ENCODE measurements at regions not wholly inside any gene's neighbourhood (a gene's known extent, or its start where the extent isn't known, plus 50 kb on each side); places are given as distances from the start of the nearest gene placed in this dataset.
"Not testable (repeated sequence)": the region's sequence is repeated elsewhere in the genome, so short reads cannot be mapped to it uniquely, and the experiment has no call there.

DNA sequence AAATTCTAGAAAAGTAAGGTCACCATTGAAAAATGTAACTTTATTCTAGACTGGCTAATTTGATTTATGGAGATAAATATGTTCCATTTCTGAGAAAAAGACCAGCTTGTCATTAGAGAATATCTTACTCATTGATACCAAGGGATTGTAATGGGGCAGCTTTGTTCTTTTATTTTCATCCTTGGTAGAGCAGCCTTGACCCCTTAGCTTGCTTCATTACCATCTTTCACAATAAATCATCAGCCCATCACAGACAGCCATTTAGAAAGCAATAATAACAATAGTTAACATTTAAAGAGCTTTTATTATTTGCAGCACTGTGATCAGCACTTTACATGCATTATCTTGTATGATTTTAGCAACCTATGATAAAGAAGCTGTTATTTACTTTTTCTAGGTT lies 253.6 kb downstream of the C3orf38 start:
- FAIRE-seq (no peak), DNase-seq (ENCODE audit: low spot score) (no peak)

DNA sequence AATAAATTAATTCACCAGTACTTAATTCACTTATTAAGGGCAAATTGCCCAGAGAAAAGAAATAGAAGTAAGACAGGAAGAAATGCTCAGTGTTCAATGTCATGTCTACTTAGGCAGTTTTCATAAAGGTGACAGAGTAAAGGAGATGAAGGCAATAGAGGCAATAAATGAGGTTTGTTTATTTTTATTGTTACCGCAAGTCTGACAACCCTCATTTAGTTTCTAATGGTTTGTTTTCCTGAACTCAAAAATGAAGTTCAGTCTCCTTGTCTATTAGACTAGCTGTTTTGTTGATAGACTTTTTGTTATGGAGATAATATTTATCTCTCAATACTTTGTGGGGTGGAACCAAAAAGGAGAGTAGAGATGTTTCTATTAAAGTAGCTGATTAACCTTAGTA lies 258.3 kb downstream of the C3orf38 start:
- FAIRE-seq (no peak), DNase-seq (ENCODE audit: low spot score) (no peak)

DNA sequence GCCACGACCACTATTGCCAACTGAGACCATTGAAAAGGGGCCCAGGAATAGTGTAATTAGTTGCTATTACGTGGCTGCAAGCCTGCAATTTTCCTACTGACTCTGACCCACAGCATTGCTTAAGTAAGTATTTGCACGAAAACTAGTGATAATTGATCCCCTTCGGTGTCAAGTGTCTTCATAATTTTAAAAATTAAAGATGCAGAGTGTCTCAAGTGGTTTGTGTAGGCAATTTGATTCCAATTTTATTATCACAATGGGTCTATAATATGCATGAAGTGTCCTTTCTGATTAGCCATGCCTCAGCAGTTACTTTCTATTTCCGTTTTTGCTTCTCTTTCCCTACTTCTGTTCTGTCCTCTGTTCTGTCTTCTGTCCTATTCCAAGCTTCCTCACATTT lies 259.2 kb downstream of the C3orf38 start:
- DNase-seq (ENCODE audit: low spot score) (no peak), FAIRE-seq (no peak)

DNA sequence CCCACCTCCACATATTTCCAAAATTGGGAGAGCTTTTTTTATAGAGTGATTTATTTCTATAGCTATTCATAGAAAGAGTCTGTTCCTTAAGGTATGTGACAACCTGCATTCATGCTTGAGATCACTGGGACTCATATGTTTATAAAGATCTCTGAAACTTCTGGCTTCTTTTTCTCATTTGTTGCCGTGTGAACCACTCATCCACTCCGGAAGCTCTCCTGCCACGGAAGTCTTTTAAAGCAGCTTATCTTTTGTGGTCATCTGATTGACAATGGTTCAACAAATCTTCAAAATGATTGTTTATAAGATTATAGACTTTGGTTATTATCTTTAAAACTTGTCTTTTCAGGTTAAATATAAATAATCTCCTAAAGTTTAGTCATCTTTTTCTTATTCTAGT lies 260.5 kb downstream of the C3orf38 start:
- DNase-seq (ENCODE audit: low spot score) (no peak), FAIRE-seq (no peak)

DNA sequence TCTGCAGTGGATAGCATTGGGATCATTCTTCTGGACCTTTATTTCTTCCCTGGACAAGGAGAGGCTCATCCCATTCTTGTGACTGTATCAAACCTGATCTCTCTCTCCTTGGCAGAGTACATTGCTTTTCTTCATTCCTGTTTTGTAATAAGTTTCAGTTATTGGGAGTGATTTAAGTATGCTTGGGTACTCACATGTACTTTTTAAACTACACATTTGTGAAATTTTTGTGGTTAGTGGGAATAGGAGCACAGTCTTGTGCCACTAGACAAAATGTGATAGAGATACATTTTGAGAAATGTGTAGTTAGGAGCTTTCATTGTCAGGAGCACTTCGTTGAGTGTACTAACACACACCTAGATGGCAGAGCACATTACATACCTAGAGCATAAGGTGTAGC lies 262.6 kb downstream of the C3orf38 start:
- FAIRE-seq (no peak), DNase-seq (ENCODE audit: low spot score) (no peak)

DNA sequence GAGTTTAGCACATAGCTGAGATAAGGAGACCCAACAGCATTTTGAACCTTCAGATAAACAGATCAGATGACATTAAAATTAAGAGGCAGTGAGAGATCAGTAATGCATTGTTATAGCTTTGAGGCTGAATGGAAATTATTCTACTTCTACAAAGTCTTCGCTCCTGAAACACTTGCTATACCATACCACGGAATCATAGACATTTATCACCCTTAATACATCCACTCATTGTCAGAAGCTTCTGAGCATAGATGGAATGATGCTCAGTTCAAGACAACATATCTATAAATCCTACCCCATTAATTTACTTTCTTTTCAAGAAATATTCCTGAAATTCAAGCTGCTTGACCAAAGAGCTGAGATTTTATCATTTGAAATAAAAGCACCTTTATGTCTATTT lies 266.7 kb downstream of the C3orf38 start:
- FAIRE-seq: no peak

DNA sequence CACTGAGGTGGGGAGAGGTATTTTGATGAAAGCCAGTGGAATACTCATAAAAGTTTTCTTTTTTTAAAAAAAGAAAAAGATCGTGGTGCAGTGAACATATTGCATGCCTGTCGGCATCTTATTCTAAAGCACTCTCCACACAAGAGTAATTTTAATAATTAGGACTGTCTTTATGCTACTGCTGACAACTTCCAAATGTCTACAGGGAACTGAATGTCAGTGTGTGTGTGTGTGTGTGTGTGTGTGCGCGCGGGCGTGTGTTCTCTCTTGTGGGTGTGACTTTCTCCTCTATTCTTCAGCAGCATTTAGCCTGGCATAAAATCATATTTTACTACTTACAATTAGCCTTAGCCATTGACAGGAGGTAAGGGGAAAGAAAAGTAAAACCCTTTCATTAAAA lies 268.5 kb downstream of the C3orf38 start:
- DNase-seq (ENCODE audit: low spot score) (no peak), FAIRE-seq (no peak)

More for the DNA sequence above, 266.7 kb downstream of the C3orf38 start:
- DNase-seq (ENCODE audit: low spot score): no peak

DNA sequence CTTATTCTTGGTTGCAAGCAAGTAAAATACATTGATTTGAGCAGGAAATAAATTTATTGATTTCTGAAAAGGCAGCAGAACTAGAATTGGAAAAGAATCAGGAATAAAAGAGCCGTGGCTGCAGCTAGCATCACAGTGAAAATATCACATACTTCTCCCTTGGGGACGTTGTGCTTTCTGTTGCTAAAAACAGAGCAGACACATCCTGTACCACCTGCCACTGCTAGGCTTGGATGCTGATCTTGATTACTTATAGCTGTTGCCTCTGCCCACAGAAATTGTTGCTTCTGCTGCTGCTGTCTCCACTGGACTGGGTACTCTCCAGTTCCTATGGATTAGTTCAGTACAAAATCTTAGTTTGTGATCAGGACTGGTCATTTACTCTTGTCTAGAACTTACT lies 283.8 kb downstream of the C3orf38 start:
- no peak for DNase-seq (ENCODE audit: low spot score)
- FAIRE-seq: no peak

DNA sequence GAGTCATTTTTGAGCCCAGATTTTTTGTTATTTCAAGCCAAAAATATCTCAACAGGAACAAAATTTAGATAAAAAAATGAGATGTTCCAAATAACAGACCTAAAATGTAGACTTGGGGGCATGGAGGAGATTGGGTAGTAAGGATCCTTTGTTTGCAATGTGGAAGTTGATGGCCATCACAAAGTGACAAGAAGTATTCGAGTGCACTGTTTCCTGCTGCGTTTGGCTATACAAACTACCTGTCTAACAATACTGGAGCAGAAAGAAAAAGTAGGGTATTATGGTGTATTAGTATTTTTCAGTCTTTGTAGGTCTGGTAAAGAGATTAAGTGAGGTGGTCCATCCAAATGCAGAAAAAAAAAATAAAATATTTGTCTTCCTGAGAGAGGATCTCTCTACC lies 284.2 kb downstream of the C3orf38 start:
- no peak for DNase-seq (ENCODE audit: low spot score)
- no peak for FAIRE-seq

DNA sequence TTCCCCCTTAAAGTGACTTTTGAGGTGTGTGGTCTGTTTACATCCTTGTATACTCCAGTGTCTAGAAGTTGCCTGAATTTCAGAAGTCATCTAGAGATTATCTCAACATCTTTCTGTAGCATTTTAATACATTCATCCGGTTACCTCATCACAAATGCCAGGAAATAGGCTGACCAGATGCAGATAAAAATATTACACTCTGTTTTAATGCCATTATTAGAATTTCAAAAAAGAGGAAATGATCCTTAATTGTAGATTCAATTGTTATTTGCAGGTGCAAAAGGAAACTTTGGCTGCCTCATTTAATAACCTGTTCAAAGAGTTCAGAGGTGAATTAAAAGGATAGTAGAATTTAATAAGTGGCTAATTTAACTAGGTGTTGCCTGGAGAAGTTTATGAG lies 290.9 kb downstream of the C3orf38 start:
- FAIRE-seq (no peak), DNase-seq (ENCODE audit: low spot score) (no peak)

DNA sequence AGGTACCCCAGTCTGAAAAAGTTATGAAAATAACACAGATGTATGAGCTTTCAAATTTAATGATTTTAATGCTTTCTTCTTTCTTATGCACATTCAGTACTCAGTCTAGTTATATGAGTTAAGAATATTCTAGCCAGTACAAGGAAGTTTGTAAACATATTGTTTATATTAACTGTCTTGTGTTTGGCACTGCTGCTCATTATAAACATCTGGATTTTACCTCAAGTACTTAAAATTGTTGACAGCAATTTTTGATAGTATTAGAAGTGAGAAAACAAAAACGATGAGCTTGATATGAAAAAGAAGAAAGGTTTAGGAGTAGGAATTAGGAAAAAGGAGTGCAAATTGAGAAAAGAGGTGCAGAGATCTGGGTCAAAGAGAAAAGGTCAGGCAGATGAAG lies 293.3 kb downstream of the C3orf38 start:
- FAIRE-seq: no peak
- no peak for DNase-seq (ENCODE audit: low spot score)

DNA sequence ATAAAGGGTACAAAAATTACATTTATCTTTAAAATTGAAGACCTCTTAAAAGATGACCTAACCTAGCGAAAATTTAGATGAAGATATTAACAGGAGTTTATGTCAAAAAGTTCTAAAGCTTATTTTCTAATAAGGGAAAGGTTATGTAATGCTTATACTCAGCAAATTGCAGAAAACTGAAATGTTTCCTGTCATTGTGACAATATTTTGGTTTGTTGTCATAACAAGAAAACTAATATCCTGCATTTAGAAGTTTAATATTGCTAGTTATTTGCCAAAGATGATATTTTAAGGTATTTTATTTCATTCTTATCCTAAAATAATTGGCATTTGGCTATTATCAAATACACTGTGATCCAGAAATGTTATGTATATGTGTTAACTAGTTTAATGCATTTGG lies 294.5 kb downstream of the C3orf38 start:
- FAIRE-seq: no peak

DNA sequence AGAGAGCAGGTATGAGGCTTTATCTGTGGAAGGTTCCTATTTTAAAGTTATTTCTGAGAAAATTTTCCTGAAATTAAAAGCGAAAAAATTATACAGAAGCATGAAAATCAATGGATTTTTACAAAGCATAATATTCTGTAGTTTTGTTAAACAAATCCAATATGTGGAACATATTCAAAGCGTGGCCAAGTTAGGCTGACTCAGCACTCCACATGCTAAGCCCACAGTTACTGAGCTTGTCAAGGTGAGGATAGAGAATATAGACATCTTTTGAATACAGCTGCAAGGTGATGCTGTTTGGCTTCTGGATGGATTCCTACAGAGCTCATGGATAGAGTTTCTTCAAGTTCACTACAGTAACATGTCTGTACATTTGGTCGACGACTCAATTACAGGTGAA lies 302.5 kb downstream of the C3orf38 start:
- FAIRE-seq (no peak), DNase-seq (ENCODE audit: low spot score) (no peak)

More for the DNA sequence above, 294.5 kb downstream of the C3orf38 start:
- no peak for DNase-seq (ENCODE audit: low spot score)

DNA sequence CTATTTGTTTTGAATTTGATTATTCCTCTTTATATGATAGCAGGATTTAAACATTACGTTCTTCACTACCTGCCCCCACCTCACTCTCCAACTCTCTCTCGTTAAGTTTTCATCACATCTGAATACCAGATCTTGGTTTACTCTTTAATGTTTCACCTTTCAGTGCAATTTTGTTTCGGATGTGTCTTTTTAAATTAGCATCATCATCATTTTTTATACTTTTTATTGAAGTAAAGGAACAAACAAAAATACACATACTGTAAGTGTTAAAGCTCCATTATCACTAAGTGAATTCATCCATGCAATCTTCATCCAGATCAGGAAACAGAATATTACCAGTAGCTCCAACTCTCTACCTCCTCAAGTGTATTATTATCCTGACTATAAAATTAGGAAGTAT lies 310.6 kb downstream of the C3orf38 start:
- no peak for DNase-seq (ENCODE audit: low spot score)
- FAIRE-seq: no peak

DNA sequence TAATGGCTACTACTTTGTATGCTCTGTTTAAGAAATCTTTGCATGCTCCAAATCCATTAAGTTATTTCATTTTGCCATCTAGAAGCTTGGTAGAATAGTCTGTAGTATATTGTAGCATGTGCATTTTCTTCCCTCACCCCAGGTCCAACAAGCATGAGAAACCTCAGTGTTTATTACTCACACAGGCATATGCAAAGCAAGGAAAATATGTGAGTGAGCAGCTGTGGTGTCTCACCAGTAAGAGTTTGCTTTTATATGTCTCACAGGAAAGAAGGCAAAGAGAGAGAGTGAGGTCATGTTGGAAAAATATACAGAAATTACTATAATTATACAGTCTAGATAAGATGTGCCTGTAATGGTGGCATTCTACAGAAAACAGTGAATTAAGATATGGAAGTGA lies 312.5 kb downstream of the C3orf38 start:
- DNase-seq (ENCODE audit: low spot score) (no peak), FAIRE-seq (no peak)

DNA sequence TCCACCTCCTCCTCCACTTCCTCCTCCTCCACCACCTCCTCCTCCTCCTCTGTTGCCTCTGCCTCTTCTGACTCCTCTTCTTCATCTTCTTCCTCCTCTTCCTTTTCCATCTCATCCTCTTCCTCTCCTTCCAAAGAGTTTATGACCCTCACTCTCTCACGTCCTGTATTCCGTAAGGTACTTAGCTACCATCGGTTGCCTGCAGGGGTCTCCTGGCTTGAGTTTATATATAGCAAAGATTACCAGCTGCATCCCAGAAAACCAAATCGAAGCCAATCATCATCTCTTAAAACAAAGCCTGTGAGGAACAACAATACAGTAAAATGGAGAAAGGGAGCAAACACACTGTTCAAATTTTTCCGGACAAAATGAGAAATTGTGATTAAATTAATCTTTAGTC lies 317.4 kb downstream of the C3orf38 start:
- FAIRE-seq (no peak), DNase-seq (ENCODE audit: low spot score) (no peak)

DNA sequence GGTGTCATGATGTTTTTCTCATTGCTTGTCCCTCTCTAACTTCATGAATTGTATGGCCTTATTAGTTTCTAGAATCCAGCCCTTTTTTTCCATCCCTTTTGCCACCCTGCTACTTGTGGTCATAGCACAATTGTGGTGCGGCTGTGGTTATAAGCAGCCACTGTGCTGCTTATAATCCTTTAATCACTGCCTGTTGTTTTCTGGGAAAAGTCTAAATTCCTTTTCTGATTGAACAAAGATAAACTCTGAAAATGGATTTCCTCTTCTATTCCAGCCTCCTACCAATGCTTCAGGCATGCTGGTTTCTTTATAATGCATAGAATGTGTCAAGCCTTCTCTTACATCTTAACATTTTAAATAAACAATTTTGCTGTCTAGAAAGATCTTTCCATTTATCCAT lies 319.5 kb downstream of the C3orf38 start:
- no peak for DNase-seq (ENCODE audit: low spot score)
- FAIRE-seq: no peak

DNA sequence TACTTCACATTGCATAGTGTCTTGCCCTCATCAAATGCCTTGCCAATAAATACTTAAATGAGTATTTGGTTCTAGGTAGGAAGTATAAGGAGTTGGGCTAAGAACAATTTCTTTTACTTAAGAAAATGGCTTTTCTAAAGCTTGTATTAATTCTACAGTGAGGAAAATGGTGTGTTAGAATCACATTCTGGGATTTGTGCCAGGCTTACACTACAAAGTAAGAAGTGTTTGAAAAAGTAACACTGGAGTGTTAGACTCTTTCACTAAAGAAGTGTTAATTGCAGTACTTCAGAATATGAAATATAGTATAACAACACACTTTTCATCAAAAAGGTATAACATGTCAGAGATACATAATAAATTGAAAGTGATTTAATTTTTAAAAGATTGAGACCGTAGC lies 328.7 kb downstream of the C3orf38 start:
- no peak for FAIRE-seq
- DNase-seq (ENCODE audit: low spot score): no peak

DNA sequence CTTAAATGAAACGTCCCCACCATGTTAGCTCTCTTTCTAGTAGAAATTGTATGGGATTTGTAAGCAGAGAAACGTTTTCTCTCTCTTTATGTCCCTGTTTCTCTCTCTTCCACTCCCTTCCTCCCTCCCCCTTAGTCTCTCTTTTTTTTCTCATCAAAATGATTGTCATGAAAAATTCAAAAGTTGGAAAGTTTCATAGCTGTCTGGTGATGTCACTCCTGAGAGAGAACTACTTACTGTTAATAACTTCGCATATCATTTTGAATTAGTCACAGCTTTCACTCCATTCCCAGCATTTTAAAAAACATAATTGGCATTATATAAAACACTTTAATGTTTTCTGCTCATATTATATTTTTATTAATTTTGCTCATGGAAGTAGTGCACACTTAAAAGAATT lies 331.1 kb downstream of the C3orf38 start:
- no peak for DNase-seq (ENCODE audit: low spot score)

DNA sequence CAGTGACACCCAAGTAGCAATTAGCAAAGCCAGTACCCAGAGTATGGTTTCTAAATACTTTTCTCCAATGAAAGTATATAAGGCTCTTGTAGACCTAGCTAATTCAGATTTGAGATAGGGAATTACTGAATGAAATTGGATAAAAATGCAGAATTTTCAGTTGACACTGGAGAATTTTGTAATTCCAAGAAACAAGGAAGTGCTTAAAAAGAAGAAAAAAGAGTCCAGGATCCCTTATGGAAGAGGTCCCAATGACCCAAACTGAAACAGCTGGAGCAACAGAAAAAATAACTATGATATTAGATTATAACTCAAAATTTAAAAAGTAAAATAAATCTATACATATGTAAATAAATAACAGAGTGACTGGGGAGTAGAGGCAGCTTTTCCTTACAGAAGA lies 335.2 kb downstream of the C3orf38 start:
- no peak for DNase-seq (ENCODE audit: low spot score)
- FAIRE-seq: no peak

More for the DNA sequence above, 331.1 kb downstream of the C3orf38 start:
- FAIRE-seq: no peak

DNA sequence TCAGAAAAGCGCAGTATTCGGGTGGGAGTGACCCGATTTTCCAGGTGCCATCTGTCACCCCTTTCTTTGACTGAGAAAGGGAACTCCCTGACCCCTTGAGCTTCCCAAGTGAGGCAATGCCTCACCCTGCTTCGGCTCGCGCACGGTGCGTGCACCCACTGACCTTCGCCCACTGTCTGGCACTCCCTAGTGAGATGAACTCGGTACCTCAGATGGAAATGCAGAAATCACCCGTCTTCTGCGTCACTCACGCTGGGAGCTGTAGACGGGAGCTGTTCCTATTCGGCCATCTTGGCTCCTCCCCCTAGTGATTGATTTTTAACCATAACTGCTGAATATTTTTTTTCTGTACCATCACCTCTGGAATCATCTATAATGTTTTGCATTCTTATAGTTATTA lies 359.1 kb downstream of the C3orf38 start:
- FAIRE-seq; DNase-seq (ENCODE audit: low spot score): not testable (repeated sequence)

DNA sequence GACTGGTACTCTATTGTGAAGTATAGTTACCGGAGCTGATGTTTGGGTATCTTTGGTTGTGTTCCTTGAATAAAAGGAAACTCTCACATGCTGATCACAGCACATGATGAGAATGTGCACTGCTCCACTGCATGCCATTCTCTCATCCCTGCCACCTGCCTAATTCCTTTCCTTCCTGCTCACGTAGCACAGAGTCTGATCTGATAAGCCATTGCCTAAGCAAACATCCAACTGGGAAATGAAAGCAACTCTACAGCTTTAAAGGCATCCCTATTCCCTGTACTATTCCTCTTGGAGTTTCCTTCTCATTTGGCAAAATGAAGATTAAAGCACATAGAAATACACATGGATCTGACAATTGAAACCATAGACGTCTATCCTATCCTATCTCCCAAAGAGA lies 359.8 kb downstream of the C3orf38 start:
- no peak for DNase-seq (ENCODE audit: low spot score)
- FAIRE-seq: no peak

DNA sequence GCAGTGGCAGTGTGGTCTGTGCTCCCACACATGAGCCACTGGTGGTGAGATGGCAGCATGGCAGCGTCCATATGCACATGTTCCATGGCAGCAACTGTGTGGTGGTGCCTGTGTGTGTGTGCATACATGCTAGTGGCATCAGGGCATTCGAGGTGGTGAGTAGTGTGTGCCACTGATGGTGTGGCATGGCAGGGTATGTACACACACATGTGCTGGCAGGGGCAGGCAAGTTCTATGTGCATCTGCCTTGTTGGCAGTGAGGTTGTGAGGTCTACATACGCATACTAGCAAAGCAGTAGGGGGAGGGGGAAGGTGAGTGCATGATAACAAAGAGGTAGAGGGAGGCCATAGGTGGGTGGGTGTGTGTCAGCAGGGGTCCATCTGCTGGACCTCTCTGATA lies 378.7 kb downstream of the C3orf38 start:
- FAIRE-seq (no peak), DNase-seq (ENCODE audit: low spot score) (no peak)

DNA sequence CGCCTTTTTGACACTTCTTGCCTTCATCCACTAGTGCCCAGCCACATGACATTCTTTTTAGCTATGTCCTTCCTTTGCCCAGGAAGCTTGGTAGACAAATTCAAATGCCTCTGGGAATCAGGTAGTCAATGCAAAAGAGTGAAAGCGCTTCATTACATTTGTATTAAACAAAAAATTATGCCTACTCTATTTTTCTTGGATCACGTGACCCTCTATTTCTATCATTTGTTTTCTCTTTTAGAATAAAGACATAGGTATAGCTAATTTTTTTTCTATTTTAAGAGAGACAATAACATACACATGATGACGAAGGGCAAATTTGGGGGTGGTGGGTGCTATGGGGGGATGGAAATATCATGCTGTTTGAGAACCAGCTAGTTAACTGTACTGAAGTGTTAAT lies 384.8 kb downstream of the C3orf38 start:
- no peak for FAIRE-seq
- DNase-seq (ENCODE audit: low spot score): no peak

DNA sequence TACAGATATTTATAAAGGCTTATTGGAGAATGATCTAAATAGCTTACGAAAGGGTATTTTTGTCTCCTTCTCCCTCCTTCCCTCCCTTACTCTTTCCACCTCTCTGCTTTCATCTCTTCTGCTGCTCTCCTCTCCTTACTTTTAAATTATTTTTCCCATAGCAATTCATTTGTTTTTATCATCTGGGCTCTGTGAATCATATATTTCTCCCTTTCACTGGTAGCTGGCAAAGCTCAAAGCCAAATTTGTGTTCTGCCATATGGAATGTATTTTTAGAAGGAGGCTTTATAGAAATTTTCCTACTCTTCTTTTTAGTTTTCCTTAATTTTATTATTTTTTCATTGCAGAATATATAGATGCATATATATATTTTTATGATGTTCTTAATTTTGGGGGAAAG lies 385.8 kb downstream of the C3orf38 start:
- DNase-seq (ENCODE audit: low spot score) (no peak), FAIRE-seq (no peak)

Data from RCC 7860 (cell line).